HepG2 (cell line): ENCODE measurements at regions not wholly inside any gene's neighbourhood (a gene's known extent, or its start where the extent isn't known, plus 50 kb on each side); places are given as distances from the start of the nearest gene placed in this dataset.

Experiments
- ATAC-seq: fragments of 200-7000 bp; cut with Tn5 transposase; 3 replicates; pipeline ENCODE4 v1.9.1; 2020; ENCODE audit warnings: mild to moderate bottlenecking, moderate library complexity
- BruUV-seq: library from RNA; stranded (reverse); fragments of 400-500 nt; replicated peaks from 2 replicates; lab custom pipeline; 2021; lab: Mats Ljungman, UMichigan
- CTCF ChIA-PET: fragments of 300-600 bp; formaldehyde crosslinking; extraction: SDS; loops from one replicate; lab custom pipeline; 2021; ENCODE audit warnings: low total read pairs, inconsistent platforms, low intra/inter-chr PET ratio; lab: Yijun Ruan, JAX
- POLR2A ChIA-PET: fragments of 350-600 bp; sonication (Branson Sonifier 250); formaldehyde crosslinking; loops from one replicate; lab custom pipeline; 2020; ENCODE audit warnings: antibody characterized with exemption, inconsistent platforms; lab: Yijun Ruan, JAX
- DNase-seq: peaks from one replicate; pipeline ENCODE4 v3.0.0-alpha.2; 2015; ENCODE audit warnings: low spot score
- FAIRE-seq: peaks from 3 replicates; lab custom pipeline; 2011; peaks lifted over from hg19 to GRCh38; lab: Jason Lieb, UNC
- H2AFZ ChIP-seq: one replicate; pipeline ENCODE4 v1.6.1; 2011; ENCODE audit warnings: low read length, inconsistent platforms
- H3K27ac ChIP-seq: fragments of 300-600 bp; 3 replicates; pipeline ENCODE4 v1.8.0; 2011; ENCODE audit warnings: mixed run types, mild to moderate bottlenecking, mixed read lengths, low read length, inconsistent platforms; ENCODE audit not compliant: insufficient read depth; ENCODE audit errors: extremely low read length
- H3K27me3 ChIP-seq, 2 experiments: fragments of 200-600 bp in 1 of 2; 2 replicates in 1 of 2; 3 replicates in 1 of 2; pipeline versions ENCODE4 v1.6.0 to v1.8.0; 2011; ENCODE audit warnings: low read length in 2 of 2, mild to moderate bottlenecking in 2 of 2, moderate library complexity in 2 of 2, inconsistent platforms in 1 of 2; ENCODE audit not compliant: insufficient read depth in 2 of 2, control insufficient read depth in 1 of 2
- H3K36me3 ChIP-seq, 2 experiments: fragments of 200-600 bp in 1 of 2; replicated peaks in 1 of 2; 2 replicates in 1 of 2; 3 replicates in 1 of 2; pipeline versions ENCODE4 v1.5.1 to v1.8.0; 2011; ENCODE audit warnings: low read length in 2 of 2, inconsistent platforms in 1 of 2; ENCODE audit not compliant: insufficient read depth in 2 of 2, control insufficient read depth in 1 of 2
- H3K4me1 ChIP-seq: 2 replicates; pipeline ENCODE4 v1.5.1; 2012; ENCODE audit warnings: low read length, inconsistent platforms; ENCODE audit not compliant: insufficient read depth
- H3K4me2 ChIP-seq: 2 replicates; pipeline ENCODE4 v1.6.0; 2011; ENCODE audit warnings: low read depth, low read length, inconsistent platforms
- H3K4me3 ChIP-seq, 3 experiments: fragments of 200-600 bp in 1 of 3; sonication (generic), shearing (Covaris generic) in 1 of 3; replicated peaks in 1 of 3; 2 replicates each; pipeline ENCODE4 v1.5.1; 2011 to 2016; ENCODE audit warnings: low read length in 3 of 3, inconsistent platforms in 2 of 3, low read depth in 2 of 3, mild to moderate bottlenecking in 2 of 3, control low read depth in 1 of 3, mixed read lengths in 1 of 3; ENCODE audit not compliant: insufficient read depth in 1 of 3
- H3K79me2 ChIP-seq: one replicate; pipeline ENCODE4 v1.6.1; 2011; ENCODE audit warnings: low read length, inconsistent platforms; ENCODE audit not compliant: insufficient read depth
- H3K9ac ChIP-seq: 2 replicates; pipeline ENCODE4 v1.6.0; 2011; ENCODE audit warnings: mild to moderate bottlenecking, low read depth, low read length, inconsistent platforms; ENCODE audit not compliant: insufficient read depth
- H3K9me3 ChIP-seq: 2 replicates; pipeline ENCODE4 v1.5.1; 2012; ENCODE audit warnings: mild to moderate bottlenecking, low read length
- H4K20me1 ChIP-seq: 2 replicates; pipeline ENCODE4 v1.6.0; 2011; ENCODE audit warnings: inconsistent platforms, mild to moderate bottlenecking, low read length, moderate library complexity; ENCODE audit not compliant: insufficient read depth
- IKZF4 ChIP-seq: sonication (generic); formaldehyde crosslinking; IDR thresholded peaks from 2 replicates; pipeline ENCODE4 v1.5.1; 2020; ENCODE audit warnings: borderline replicate concordance, mild to moderate bottlenecking, low read depth, missing genetic modification reagents; ENCODE audit errors: not compliant biosample characterization
- KDM1A ChIP-seq: IDR thresholded peaks from 2 replicates; pipeline ENCODE4 v1.6.1; 2016; ENCODE audit warnings: missing compliant biosample characterization
- KDM5B ChIP-seq: sonication (generic); formaldehyde crosslinking; IDR thresholded peaks from 2 replicates; pipeline ENCODE4 v1.4.0; 2020; ENCODE audit warnings: missing genetic modification reagents, mild to moderate bottlenecking, borderline replicate concordance
- MTA1 ChIP-seq: sonication (generic); formaldehyde crosslinking; IDR thresholded peaks from 2 replicates; pipeline ENCODE4 v1.4.0; 2020; ENCODE audit warnings: missing genetic modification reagents, mild to moderate bottlenecking, borderline replicate concordance
- NFIB ChIP-seq: sonication (generic); formaldehyde crosslinking; IDR thresholded peaks from 2 replicates; pipeline ENCODE4 v1.9.0; 2021; ENCODE audit warnings: missing genetic modification reagents, mild to moderate bottlenecking, borderline replicate concordance
- REPIN1 ChIP-seq: sonication (generic); formaldehyde crosslinking; IDR thresholded peaks from 2 replicates; pipeline ENCODE4 v1.8.0; 2022; ENCODE audit warnings: missing genetic modification reagents, low read depth, mild to moderate bottlenecking, borderline replicate concordance
- RFXAP ChIP-seq: sonication (generic); formaldehyde crosslinking; IDR thresholded peaks from 2 replicates; pipeline ENCODE4 v1.4.0; 2020; ENCODE audit warnings: missing genetic modification reagents, borderline replicate concordance
- ZFP1 ChIP-seq: IDR thresholded peaks from 2 replicates; pipeline ENCODE4 v1.6.1; 2016
- ZNF292 ChIP-seq: sonication (generic); formaldehyde crosslinking; IDR thresholded peaks from 2 replicates; pipeline ENCODE4 v1.8.1; 2022; ENCODE audit warnings: mild to moderate bottlenecking, low read depth, missing genetic modification reagents, borderline replicate concordance
- WGBS: methylation state at CpG from one replicate; pipeline ENCODE4 v1.1.6; 2017; ENCODE audit warnings: low lambda C conversion rate; 5-methylcytosine and 5-hydroxymethylcytosine counted together
- in situ Hi-C: cut with HindIII; loops from 2 replicates; pipeline ENCODE4 v1.10.0; 2017; ENCODE audit warnings: low pct_unique_long_range_greater_than_20kb; ENCODE audit not compliant: extremely low pct_ligation_motif_present
- intact Hi-C: fragments of 100-400 bp; cut with micrococcal nuclease; formaldehyde crosslinking; loops from one replicate; pipeline ENCODE4 v1.10.0; 2022; ENCODE audit not compliant: unreplicated experiment
- TF ChIP-seq, protein P1 (sequence below): sonication (generic); formaldehyde crosslinking; IDR thresholded peaks from 2 replicates; pipeline ENCODE4 v1.4.0; 2020; ENCODE audit warnings: missing genetic modification reagents, mild to moderate bottlenecking, borderline replicate concordance
- TF ChIP-seq, protein P2 (sequence below): sonication (generic); formaldehyde crosslinking; IDR thresholded peaks from 2 replicates; pipeline ENCODE4 v1.4.0; 2020; ENCODE audit warnings: missing genetic modification reagents

DNA sequence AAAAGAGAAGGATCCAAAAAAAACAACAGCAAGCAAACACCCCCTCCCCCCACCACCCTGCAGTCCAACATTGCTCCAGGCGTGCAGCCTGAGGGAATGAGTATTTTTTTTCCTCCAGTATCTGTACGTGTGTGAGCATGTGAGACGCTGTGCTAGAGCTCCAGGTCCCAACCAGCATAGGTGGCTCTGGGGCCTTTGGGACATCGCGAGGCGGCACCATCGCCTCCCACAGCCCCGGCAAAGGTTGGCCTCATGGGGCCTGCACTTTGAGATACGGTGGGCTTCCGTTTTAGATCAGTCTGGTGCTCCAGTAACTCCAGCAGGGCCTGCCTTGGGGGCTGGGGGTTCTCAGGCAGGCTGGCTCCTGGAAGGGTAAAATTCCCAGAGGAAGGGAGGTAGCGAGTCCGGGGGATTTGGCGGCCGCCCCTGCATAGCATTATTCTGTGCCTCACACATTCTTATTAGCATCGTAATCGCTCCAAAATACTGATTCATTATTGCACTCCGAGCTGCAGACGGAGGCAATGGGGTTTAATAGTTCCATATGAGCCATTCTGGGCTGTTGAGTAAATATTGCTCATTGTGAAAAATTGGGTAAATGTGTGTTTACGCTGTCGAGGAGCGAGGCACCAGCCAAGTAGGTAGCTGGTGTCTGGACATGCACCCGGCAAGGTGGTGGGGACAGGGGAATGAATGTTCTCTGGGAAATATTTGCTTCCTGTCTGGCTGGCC, 143.1 kb upstream of the MYL2 start:
- TF ChIP-seq, protein P1, sequence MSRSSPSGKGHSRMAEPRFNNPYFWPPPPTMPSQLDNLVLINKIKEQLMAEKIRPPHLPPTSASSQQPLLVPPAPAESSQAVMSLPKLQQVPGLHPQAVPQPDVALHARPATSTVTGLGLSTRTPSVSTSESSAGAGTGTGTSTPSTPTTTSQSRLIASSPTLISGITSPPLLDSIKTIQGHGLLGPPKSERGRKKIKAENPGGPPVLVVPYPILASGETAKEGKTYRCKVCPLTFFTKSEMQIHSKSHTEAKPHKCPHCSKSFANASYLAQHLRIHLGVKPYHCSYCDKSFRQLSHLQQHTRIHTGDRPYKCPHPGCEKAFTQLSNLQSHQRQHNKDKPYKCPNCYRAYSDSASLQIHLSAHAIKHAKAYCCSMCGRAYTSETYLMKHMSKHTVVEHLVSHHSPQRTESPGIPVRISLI (CRISPR knock-in tag), result no peak
- TF ChIP-seq NFIB (no peak), REPIN1 (CRISPR knock-in tag) (no peak), ZFP1 (CRISPR knock-in tag) (no peak), IKZF4 (CRISPR knock-in tag) (no peak), ZNF292 (CRISPR knock-in tag) (no peak), KDM1A (CRISPR knock-in tag) (no peak), KDM5B (CRISPR knock-in tag) (no peak), RFXAP (CRISPR knock-in tag) (no peak), MTA1 (CRISPR knock-in tag) (no peak)
- TF ChIP-seq, protein P2, sequence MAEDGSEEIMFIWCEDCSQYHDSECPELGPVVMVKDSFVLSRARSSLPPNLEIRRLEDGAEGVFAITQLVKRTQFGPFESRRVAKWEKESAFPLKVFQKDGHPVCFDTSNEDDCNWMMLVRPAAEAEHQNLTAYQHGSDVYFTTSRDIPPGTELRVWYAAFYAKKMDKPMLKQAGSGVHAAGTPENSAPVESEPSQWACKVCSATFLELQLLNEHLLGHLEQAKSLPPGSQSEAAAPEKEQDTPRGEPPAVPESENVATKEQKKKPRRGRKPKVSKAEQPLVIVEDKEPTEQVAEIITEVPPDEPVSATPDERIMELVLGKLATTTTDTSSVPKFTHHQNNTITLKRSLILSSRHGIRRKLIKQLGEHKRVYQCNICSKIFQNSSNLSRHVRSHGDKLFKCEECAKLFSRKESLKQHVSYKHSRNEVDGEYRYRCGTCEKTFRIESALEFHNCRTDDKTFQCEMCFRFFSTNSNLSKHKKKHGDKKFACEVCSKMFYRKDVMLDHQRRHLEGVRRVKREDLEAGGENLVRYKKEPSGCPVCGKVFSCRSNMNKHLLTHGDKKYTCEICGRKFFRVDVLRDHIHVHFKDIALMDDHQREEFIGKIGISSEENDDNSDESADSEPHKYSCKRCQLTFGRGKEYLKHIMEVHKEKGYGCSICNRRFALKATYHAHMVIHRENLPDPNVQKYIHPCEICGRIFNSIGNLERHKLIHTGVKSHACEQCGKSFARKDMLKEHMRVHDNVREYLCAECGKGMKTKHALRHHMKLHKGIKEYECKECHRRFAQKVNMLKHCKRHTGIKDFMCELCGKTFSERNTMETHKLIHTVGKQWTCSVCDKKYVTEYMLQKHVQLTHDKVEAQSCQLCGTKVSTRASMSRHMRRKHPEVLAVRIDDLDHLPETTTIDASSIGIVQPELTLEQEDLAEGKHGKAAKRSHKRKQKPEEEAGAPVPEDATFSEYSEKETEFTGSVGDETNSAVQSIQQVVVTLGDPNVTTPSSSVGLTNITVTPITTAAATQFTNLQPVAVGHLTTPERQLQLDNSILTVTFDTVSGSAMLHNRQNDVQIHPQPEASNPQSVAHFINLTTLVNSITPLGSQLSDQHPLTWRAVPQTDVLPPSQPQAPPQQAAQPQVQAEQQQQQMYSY (CRISPR knock-in tag), result no peak
- no TSS peak for BruUV-seq
- no peaks in the 10 kb centered on the region for H4K20me1 ChIP-seq
- no peaks in the 10 kb centered on the region for H3K36me3 ChIP-seq
- H3K27ac ChIP-seq, result no peak overlapping the region
- FAIRE-seq (no peak), ATAC-seq (no peak), DNase-seq (no peak)
- WGBS, result 57% methylated on average over 20 of the region's 22 CpGs
- no peak overlapping the region for H3K4me2 ChIP-seq
- no peaks in the 10 kb centered on the region for H3K27me3 ChIP-seq
- ChIA-PET CTCF (no interaction called here), POLR2A (no interaction called here)
- H2AFZ ChIP-seq, result no peak overlapping the region
- no peaks in the 10 kb centered on the region for H3K79me2 ChIP-seq
- peaks cover 16% of the 10 kb centered on the region for H3K4me1 ChIP-seq
- intact Hi-C loops (no loop called here), in situ Hi-C loops (no loop called here)
- H3K4me3 ChIP-seq, result no peak overlapping the region
- H3K9me3 ChIP-seq, result no peaks in the 10 kb centered on the region
- H3K9ac ChIP-seq, result no peak overlapping the region
